A549 (cell line): ENCODE measurements at regions not wholly inside any gene's neighbourhood (a gene's known extent, or its start where the extent isn't known, plus 50 kb on each side); places are given as distances from the start of the nearest gene placed in this dataset.
A peak's percentile ranks its signal among the peaks of the same experiment; 100 is the strongest.

Experiments
- ATAC-seq, 2 experiments: fragments of 200-7000 bp in 1 of 2; fragments of >200 bp in 1 of 2; cut with Nextera tagmentation in 1 of 2; cut with Tn5 transposase in 1 of 2; 3 replicates each; pipeline versions ENCODE4 v1.8.0 to v1.9.1; 2018 to 2020; ENCODE audit warnings: mild to moderate bottlenecking in 1 of 2, moderate library complexity in 1 of 2
- CTCF ChIA-PET: fragments of 300-600 bp; sonication (Branson Sonifier 250); formaldehyde crosslinking; extraction: SDS; loops from one replicate; lab custom pipeline; 2021; ENCODE audit warnings: antibody characterized with exemption, inconsistent platforms; lab: Yijun Ruan, JAX
- POLR2A ChIA-PET: fragments of 350-600 bp; formaldehyde crosslinking; extraction: SDS; loops from one replicate; lab custom pipeline; 2021; ENCODE audit warnings: antibody characterized with exemption, inconsistent platforms; lab: Yijun Ruan, JAX
- DNase-seq, 2 experiments: peaks; one replicate each; pipeline versions ENCODE4 v3.0.0 to v3.0.0-alpha.2; 2011 to 2016; ENCODE audit warnings: low read depth in 1 of 2, low spot score in 1 of 2
- FAIRE-seq: peaks from 2 replicates; lab custom pipeline; 2011; peaks lifted over from hg19 to GRCh38; lab: Jason Lieb, UNC
- H3K27ac ChIP-seq, 2 experiments: fragments of >200 bp; sonication (Bioruptor Twin); formaldehyde crosslinking; 3 replicates each; pipeline ENCODE4 v1.5.1; 2016 to 2017
- H3K4me1 ChIP-seq: fragments of >200 bp; sonication (Bioruptor Twin); formaldehyde crosslinking; 3 replicates; pipeline ENCODE4 v1.6.1; 2016
- H3K4me2 ChIP-seq: fragments of >200 bp; sonication (Bioruptor Twin); formaldehyde crosslinking; 3 replicates; pipeline ENCODE4 v1.6.1; 2016
- H3K4me3 ChIP-seq: fragments of >200 bp; sonication (Bioruptor Twin); formaldehyde crosslinking; 3 replicates; pipeline ENCODE4 v1.5.1; 2016
- H3K9me3 ChIP-seq: fragments of >200 bp; sonication (Bioruptor Twin); formaldehyde crosslinking; 3 replicates; pipeline ENCODE4 v1.6.1; 2016
- BHLHE40 ChIP-seq: IDR thresholded peaks from 2 replicates; pipeline ENCODE4 v1.6.1; 2012; ENCODE audit warnings: low read depth, low read length, inconsistent platforms
- CHD2 ChIP-seq: fragments of 150-350 bp; IDR thresholded peaks from 2 replicates; pipeline ENCODE4 v1.6.1; 2014; ENCODE audit warnings: low read length; ENCODE audit not compliant: partially characterized antibody
- EP300 ChIP-seq, 2 experiments: fragments of >200 bp; sonication (Bioruptor Twin); formaldehyde crosslinking; IDR thresholded peaks; 2 replicates in 1 of 2; 3 replicates in 1 of 2; pipeline ENCODE4 v1.6.1; 2016 to 2017
- FOSL2 ChIP-seq, 2 experiments: fragments of 450-650 bp in 1 of 2; fragments of >200 bp in 1 of 2; sonication (Bioruptor Twin) in 1 of 2; formaldehyde crosslinking; IDR thresholded peaks; 2 replicates each; pipeline versions ENCODE4 v1.5.0 to v1.6.1; 2016 to 2020; ENCODE audit warnings: mild to moderate bottlenecking in 1 of 2, moderate library complexity in 1 of 2
- HES2 ChIP-seq: fragments of >200 bp; sonication (Bioruptor Twin); formaldehyde crosslinking; IDR thresholded peaks from 2 replicates; pipeline ENCODE4 v1.6.1; 2016
- HEYL ChIP-seq: fragments of 250-450 bp; sonication (Bioruptor Pico); IDR thresholded peaks from 2 replicates; pipeline ENCODE4 v1.8.0; 2021; ENCODE audit warnings: mild to moderate bottlenecking, moderate library complexity
- HOXB13 ChIP-seq: fragments of 250-450 bp; sonication (Bioruptor Pico); IDR thresholded peaks from 2 replicates; pipeline ENCODE4 v1.5.0; 2020; ENCODE audit warnings: low read depth, mild to moderate bottlenecking, moderate library complexity
- JUN ChIP-seq, 2 experiments: fragments of >200 bp; sonication (Bioruptor Twin); formaldehyde crosslinking; IDR thresholded peaks; 2 replicates in 1 of 2; 3 replicates in 1 of 2; pipeline ENCODE4 v1.6.1; 2016 to 2017
- KDM5A ChIP-seq: fragments of 200-600 bp; sonication (generic); IDR thresholded peaks from 2 replicates; pipeline ENCODE4 v1.6.1; 2016; ENCODE audit warnings: antibody characterized with exemption, mild to moderate bottlenecking
- MAFK ChIP-seq: fragments of 450-650 bp; IDR thresholded peaks from 2 replicates; pipeline ENCODE4 v1.6.1; 2014; ENCODE audit not compliant: partially characterized antibody
- MYC ChIP-seq: IDR thresholded peaks from 2 replicates; pipeline ENCODE4 v1.6.1; 2012; ENCODE audit warnings: mild to moderate bottlenecking, inconsistent platforms, low read length, improper control_type of control experiment, borderline replicate concordance
- RCOR1 ChIP-seq: fragments of 150-350 bp; IDR thresholded peaks from 2 replicates; pipeline ENCODE4 v1.6.1; 2014; ENCODE audit warnings: antibody characterized with exemption, low read length, low read depth
- REST ChIP-seq: fragments of 200-600 bp; sonication (generic); IDR thresholded peaks from 2 replicates; pipeline ENCODE4 v1.6.1; 2016; ENCODE audit warnings: antibody characterized with exemption, mild to moderate bottlenecking, moderate library complexity
- ZNF302 ChIP-seq: fragments of 250-450 bp; sonication (Bioruptor Pico); IDR thresholded peaks from 2 replicates; pipeline ENCODE4 v1.9.0; 2021; ENCODE audit warnings: inconsistent platforms, mild to moderate bottlenecking, moderate library complexity
- WGBS: methylation state at CpG from one replicate; pipeline ENCODE4 v1.1.6; 2017; ENCODE audit errors: missing lambda C conversion rate; 5-methylcytosine and 5-hydroxymethylcytosine counted together

GRCh38 chr3:38994251-38994650 is 57.5 kb downstream of the SCN11A start (continued):
- no peak for TF ChIP-seq MAFK

GRCh38 chr3:38992117-38992760 is 59.5 kb downstream of the SCN11A start:
- 2% methylated on average over 4 of the region's 4 CpGs for WGBS
- Histone ChIP-seq H3K4me3 (no peak overlapping the region), H3K4me1 (peaks cover 12% of the 10 kb centered on the region; the same call in 2 of the 3 replicates), H3K27ac (peak overlapping the region in 1 of 2 experiments; percentile 44; a peak in 2 of 6 replicates), H3K9me3 (no peaks in the 10 kb centered on the region), H3K4me2 (peak overlapping the region; percentile 27; the same call in 2 of the 3 replicates)
- peak; percentile 42 to 46 for DNase-seq
- ATAC-seq, result peak; percentile 60 to 81; a peak in 5 of 6 replicates
- ChIA-PET CTCF (interaction anchor here (0.9 to 2.5 kb wide), 6 partner anchors 8 to 903 kb away, joined by 3 to 13 read pairs (median 4); no protein-coding TSS in a partner anchor), POLR2A (no interaction called here)
- no peak for FAIRE-seq
- TF ChIP-seq FOSL2 (IDR thresholded peaks at IDR 0.05) (no peak), FOSL2 (CRISPR knock-in tag; IDR thresholded peaks at IDR 0.05) (peak; percentile 70), RCOR1 (no peak)

GRCh38 chr3:38990621-38991020 is 61.1 kb downstream of the SCN11A start:
- no peak for ATAC-seq
- H3K4me1 ChIP-seq, result peaks cover 12% of the 10 kb centered on the region; the same call in 2 of the 3 replicates
- no peak for TF ChIP-seq ZNF302 (CRISPR knock-in tag)
- no peak for TF ChIP-seq KDM5A
- no peak for TF ChIP-seq MYC
- TF ChIP-seq HES2, result no peak
- TF ChIP-seq EP300 (IDR thresholded peaks at IDR 0.05), result no peak
- TF ChIP-seq HOXB13 (CRISPR knock-in tag), result no peak
- no peak for TF ChIP-seq REST
- no peak for TF ChIP-seq BHLHE40
- WGBS, result 54% methylated on average over 3 of the region's 3 CpGs
- DNase-seq, result no peak
- H3K9me3 ChIP-seq, result no peaks in the 10 kb centered on the region
- ChIA-PET CTCF (interaction anchor here (2.5 kb wide), 1 partner anchor 10 kb away, joined by 13 read pairs; no protein-coding TSS in a partner anchor), POLR2A (no interaction called here)
- no peak overlapping the region for H3K27ac ChIP-seq
- H3K4me2 ChIP-seq, result no peak overlapping the region
- H3K4me3 ChIP-seq, result no peak overlapping the region
- FAIRE-seq, result no peak

GRCh38 chr3:38989917-38990510 is 61.7 kb downstream of the SCN11A start:
- no peak overlapping the region for H3K4me2 ChIP-seq
- no peak for TF ChIP-seq JUN (IDR thresholded peaks at IDR 0.05)
- no peak for TF ChIP-seq HEYL
- no peak for TF ChIP-seq CHD2
- TF ChIP-seq, all 56 proteins: peak for 0

More at GRCh38 chr3:38989917-38990510, 61.7 kb downstream of the SCN11A start:
- no peak for ATAC-seq
- Histone ChIP-seq H3K4me3 (no peak overlapping the region), H3K27ac (no peak overlapping the region), H3K4me1 (peaks cover 12% of the 10 kb centered on the region; the same call in 2 of the 3 replicates), H3K9me3 (no peaks in the 10 kb centered on the region)
- ChIA-PET POLR2A (no interaction called here), CTCF (interaction anchor here (1.1 kb wide), 1 partner anchor 509 kb away, joined by 3 read pairs; no protein-coding TSS in a partner anchor)
- no peak for FAIRE-seq
- WGBS, result 41% methylated on average over 7 of the region's 7 CpGs
- DNase-seq, result no peak
